Spleen (tissue), 11 donors: ENCODE measurements at regions not wholly inside any gene's neighbourhood (a gene's known extent, or its start where the extent isn't known, plus 50 kb on each side); places are given as distances from the start of the nearest gene placed in this dataset.

ENCODE experiments used
- DNase-seq: peaks from one replicate; pipeline ENCODE4 v3.0.0-alpha.2; 2020
- H3K27ac ChIP-seq, 8 donors: fragments of 200-600 bp; sonication (generic) in 7 of 8; 1 replicate in 4 of 8; 2 replicates in 4 of 8; pipeline versions ENCODE4 v1.5.0 to v1.8.0; 2016 to 2021; ENCODE audit warnings: inconsistent platforms in 4 of 8, mild to moderate bottlenecking in 4 of 8, moderate library complexity in 1 of 8
- H3K27me3 ChIP-seq, 7 donors: fragments of 200-600 bp; sonication (generic) in 6 of 7; replicated peaks in 1 of 7; 1 replicate in 4 of 7; 2 replicates in 3 of 7; pipeline versions ENCODE4 v1.5.0 to v1.8.0; 2016 to 2021; ENCODE audit warnings: inconsistent platforms in 3 of 7, mild to moderate bottlenecking in 1 of 7
- H3K36me3 ChIP-seq, 6 donors: fragments of 200-600 bp; sonication (generic) in 5 of 6; 1 replicate in 4 of 6; 2 replicates in 2 of 6; pipeline versions ENCODE4 v1.5.0 to v1.8.0; 2016 to 2021; ENCODE audit warnings: inconsistent platforms in 2 of 6
- H3K4me1 ChIP-seq, 6 donors: fragments of 200-600 bp; sonication (generic) in 5 of 6; 1 replicate in 3 of 6; 2 replicates in 3 of 6; pipeline versions ENCODE4 v1.5.0 to v1.8.0; 2016 to 2021; ENCODE audit warnings: inconsistent platforms in 3 of 6
- H3K4me3 ChIP-seq, 8 donors: fragments of 200-600 bp; sonication (generic) in 7 of 8; 1 replicate in 4 of 8; 2 replicates in 4 of 8; pipeline versions ENCODE4 v1.5.0 to v1.8.0; 2016 to 2021; ENCODE audit warnings: inconsistent platforms in 4 of 8, mild to moderate bottlenecking in 4 of 8, moderate library complexity in 2 of 8
- H3K9me3 ChIP-seq, 8 donors: fragments of 200-600 bp; sonication (generic) in 7 of 8; 1 replicate in 4 of 8; 2 replicates in 4 of 8; pipeline versions ENCODE4 v1.5.0 to v1.8.0; 2016 to 2021; ENCODE audit warnings: inconsistent platforms in 4 of 8
- POLR2A ChIP-seq, 3 donors: fragments of 450-650 bp; IDR thresholded peaks; one replicate each; pipeline ENCODE4 v1.5.1; 2017; ENCODE audit warnings: antibody characterized with exemption in 3 of 3, mild to moderate bottlenecking in 1 of 3
- POLR2AphosphoS5 ChIP-seq, 3 donors: sonication (generic); formaldehyde crosslinking; IDR thresholded peaks; one replicate each; pipeline ENCODE4 v1.5.1; 2017; ENCODE audit warnings: antibody characterized with exemption in 3 of 3
- WGBS, 5 donors: extraction: QIAGEN DNeasy Blood & Tissue Kit in 3 of 5; methylation state at CpG; one replicate each; pipeline versions ENCODE4 v1.1.5 to v1.1.7; 2013 to 2018; 5-methylcytosine and 5-hydroxymethylcytosine counted together
- intact Hi-C: fragments of 100-400 bp; cut with DNase I; formaldehyde crosslinking; loops from one replicate; pipeline ENCODE4 v1.15.0; 2023; ENCODE audit warnings: low total_unique reads
- TF ChIP-seq, protein P1 (sequence below), 11 experiments: fragments of 200-600 bp in 7 of 11; fragments of 450-650 bp in 4 of 11; sonication (generic) in 4 of 11; IDR thresholded peaks in 8 of 11; conservative IDR thresholded peaks in 3 of 11; 1 replicate in 7 of 11; 2 replicates in 4 of 11; pipeline versions ENCODE4 v1.4.0 to v1.8.0; 2016 to 2021; ENCODE audit warnings: antibody characterized with exemption in 11 of 11, inconsistent platforms in 4 of 11, mild to moderate bottlenecking in 1 of 11
- donor health status: healthy with polysubstance abuse.
- donor health status: DM: no; HTN: no; CAD: no; lungs with moderate emphysema.
- donor health status: DM: no; HTN: no; CAD: no.
- donor health status: Bipolar disorder and iron deficiency.
- donor health status: healthy.
- donor health status: DM: no; HTN: no; CAD: no.
- donor health status: DM: yes; HTN: yes; CAD: no.

DNA sequence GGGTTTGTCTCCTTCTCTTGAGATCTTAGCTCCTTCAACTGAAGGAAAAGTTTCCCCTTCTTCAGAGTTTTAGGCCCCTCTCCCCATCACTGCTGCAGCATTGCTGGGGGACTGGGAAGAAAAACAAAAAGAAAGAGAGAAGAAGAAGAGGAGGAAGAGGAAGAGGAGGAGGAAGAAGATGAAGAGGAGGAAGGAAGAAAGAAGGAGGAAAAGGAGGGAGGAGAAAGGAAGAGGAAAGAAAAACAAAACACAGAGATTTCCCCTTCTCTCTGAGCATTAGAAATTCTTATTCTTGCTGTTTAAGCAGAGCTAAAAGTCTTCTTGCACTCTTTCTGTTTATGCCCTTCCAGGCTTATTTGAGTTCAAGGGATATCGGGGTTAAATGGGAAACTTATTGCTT, 219.8 kb upstream of the AMIGO2 start:
- TF ChIP-seq, protein P1, sequence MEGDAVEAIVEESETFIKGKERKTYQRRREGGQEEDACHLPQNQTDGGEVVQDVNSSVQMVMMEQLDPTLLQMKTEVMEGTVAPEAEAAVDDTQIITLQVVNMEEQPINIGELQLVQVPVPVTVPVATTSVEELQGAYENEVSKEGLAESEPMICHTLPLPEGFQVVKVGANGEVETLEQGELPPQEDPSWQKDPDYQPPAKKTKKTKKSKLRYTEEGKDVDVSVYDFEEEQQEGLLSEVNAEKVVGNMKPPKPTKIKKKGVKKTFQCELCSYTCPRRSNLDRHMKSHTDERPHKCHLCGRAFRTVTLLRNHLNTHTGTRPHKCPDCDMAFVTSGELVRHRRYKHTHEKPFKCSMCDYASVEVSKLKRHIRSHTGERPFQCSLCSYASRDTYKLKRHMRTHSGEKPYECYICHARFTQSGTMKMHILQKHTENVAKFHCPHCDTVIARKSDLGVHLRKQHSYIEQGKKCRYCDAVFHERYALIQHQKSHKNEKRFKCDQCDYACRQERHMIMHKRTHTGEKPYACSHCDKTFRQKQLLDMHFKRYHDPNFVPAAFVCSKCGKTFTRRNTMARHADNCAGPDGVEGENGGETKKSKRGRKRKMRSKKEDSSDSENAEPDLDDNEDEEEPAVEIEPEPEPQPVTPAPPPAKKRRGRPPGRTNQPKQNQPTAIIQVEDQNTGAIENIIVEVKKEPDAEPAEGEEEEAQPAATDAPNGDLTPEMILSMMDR (IDR thresholded peaks at IDR 0.05 in 8 of 11, conservative IDR thresholded peaks at IDR 0.05 in 3 of 11), result no peak
- TF ChIP-seq POLR2AphosphoS5 (IDR thresholded peaks at IDR 0.05) (no peak), POLR2A (IDR thresholded peaks at IDR 0.05) (no peak)
- DNase-seq, result no peak

DNA sequence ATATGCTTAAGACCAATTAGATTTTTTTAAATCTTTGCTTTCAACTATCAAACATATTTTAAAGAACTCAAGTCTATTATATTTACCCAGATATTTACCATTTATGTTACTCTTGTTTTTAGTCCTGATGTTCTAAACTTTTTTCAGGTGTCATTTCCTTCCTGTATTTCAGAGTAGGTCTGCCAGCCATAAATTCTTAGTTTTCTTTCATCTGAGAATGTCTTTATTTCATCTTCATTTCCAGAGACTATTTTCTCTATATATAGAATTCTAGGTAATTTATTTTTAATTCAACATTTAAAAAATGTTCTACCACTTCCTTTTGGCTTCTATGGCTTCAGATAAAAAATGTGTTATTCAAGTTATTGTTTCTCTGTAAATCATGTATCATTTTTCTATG, 218.2 kb upstream of the AMIGO2 start:
- no peak for TF ChIP-seq POLR2AphosphoS5 (IDR thresholded peaks at IDR 0.05)
- TF ChIP-seq, protein P1 (IDR thresholded peaks at IDR 0.05 in 8 of 11, conservative IDR thresholded peaks at IDR 0.05 in 3 of 11), result no peak
- no peak for TF ChIP-seq POLR2A (IDR thresholded peaks at IDR 0.05)
- Histone ChIP-seq H3K4me1 (peaks cover 0 to 14% (median 2%) of the 10 kb centered on the region in 6 donors), H3K27me3 (no peaks in the 10 kb centered on the region), H3K4me3 (no peak overlapping the region), H3K27ac (peak overlapping the region in 2 of 8 donors; percentile 10 to 25), H3K9me3 (no peaks in the 10 kb centered on the region), H3K36me3 (no peaks in the 10 kb centered on the region)
- DNase-seq, result no peak
- intact Hi-C loops, result no loop called here

More for the DNA sequence above, 219.8 kb upstream of the AMIGO2 start:
- Histone ChIP-seq H3K4me1 (peaks cover 0 to 14% (median 2%) of the 10 kb centered on the region in 6 donors), H3K4me3 (no peak overlapping the region), H3K27ac (no peak overlapping the region), H3K9me3 (no peaks in the 10 kb centered on the region), H3K27me3 (no peaks in the 10 kb centered on the region), H3K36me3 (no peaks in the 10 kb centered on the region)
- intact Hi-C loops, result no loop called here
- WGBS, 5 donors, result 85 to 100% (median 96%) methylated on average over 1 of the region's 1 CpG

DNA sequence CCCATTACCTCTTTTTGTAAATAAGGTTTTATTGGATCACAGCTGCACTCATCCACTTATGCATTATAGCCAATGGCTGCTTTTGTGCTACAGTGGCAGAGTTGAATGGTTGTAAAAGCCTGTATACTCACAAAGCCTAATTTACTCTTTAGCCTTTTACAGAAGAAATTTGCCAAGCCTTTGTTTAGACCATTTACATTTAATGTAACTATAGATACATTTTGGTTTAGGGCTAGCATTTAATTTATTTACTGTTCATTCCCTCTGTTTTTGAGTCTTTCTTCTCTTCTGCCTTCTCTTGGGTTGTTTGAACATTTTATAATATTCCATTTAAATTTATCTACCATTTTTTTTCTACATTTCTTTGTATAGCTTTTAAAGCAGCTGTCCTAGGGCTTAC, 217.1 kb upstream of the AMIGO2 start:
- H3K36me3 ChIP-seq, result no peaks in the 10 kb centered on the region
- no peaks in the 10 kb centered on the region for H3K27me3 ChIP-seq
- no peak overlapping the region for H3K27ac ChIP-seq
- TF ChIP-seq POLR2AphosphoS5 (IDR thresholded peaks at IDR 0.05), result no peak
- TF ChIP-seq POLR2A (IDR thresholded peaks at IDR 0.05), result no peak
- TF ChIP-seq, protein P1 (IDR thresholded peaks at IDR 0.05 in 8 of 11, conservative IDR thresholded peaks at IDR 0.05 in 3 of 11), result no peak
- DNase-seq, result no peak
- intact Hi-C loops, result no loop called here
- no peaks in the 10 kb centered on the region for H3K9me3 ChIP-seq
- peaks cover 0 to 10% (median 2%) of the 10 kb centered on the region in 6 donors for H3K4me1 ChIP-seq
- no peak overlapping the region for H3K4me3 ChIP-seq

DNA sequence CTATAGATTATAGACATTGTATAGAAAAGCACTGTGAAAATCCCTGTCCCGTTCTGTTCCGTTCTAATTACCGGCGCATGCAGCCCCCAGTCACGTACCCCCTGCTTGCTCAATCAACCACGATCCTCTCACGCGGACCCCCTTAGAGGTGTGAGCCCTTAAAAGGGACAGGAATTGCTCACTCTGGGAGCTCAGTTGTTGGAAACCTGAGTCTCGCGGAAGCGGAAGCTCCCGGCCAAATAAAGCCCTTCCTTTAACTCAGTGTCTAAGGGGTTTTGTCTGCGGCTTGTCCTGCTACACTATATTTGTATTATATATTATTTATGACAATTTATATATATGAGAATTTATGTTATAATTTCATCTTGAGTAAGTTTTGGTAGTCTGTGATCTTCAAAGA, 213.6 kb upstream of the AMIGO2 start:
- no peak for TF ChIP-seq POLR2AphosphoS5 (IDR thresholded peaks at IDR 0.05)
- TF ChIP-seq POLR2A (IDR thresholded peaks at IDR 0.05), result no peak
- TF ChIP-seq, protein P1 (IDR thresholded peaks at IDR 0.05 in 8 of 11, conservative IDR thresholded peaks at IDR 0.05 in 3 of 11), result no peak
- no peaks in the 10 kb centered on the region for H3K27me3 ChIP-seq
- DNase-seq, result no peak
- H3K4me1 ChIP-seq, result peaks cover 0 to 10% (median 1%) of the 10 kb centered on the region in 6 donors
- no peaks in the 10 kb centered on the region for H3K9me3 ChIP-seq
- H3K27ac ChIP-seq, result no peak overlapping the region
- H3K4me3 ChIP-seq, result no peak overlapping the region
- no peaks in the 10 kb centered on the region for H3K36me3 ChIP-seq
- WGBS, 5 donors, result 90 to 96% (median 95%) methylated on average over 13 of the region's 13 CpGs
- intact Hi-C loops, result no loop called here
